ENCODE measurements at regions not wholly inside any gene's neighbourhood (a gene's known extent, or its start where the extent isn't known, plus 50 kb on each side); places are given as distances from the start of the nearest gene placed in this dataset.

DNA sequence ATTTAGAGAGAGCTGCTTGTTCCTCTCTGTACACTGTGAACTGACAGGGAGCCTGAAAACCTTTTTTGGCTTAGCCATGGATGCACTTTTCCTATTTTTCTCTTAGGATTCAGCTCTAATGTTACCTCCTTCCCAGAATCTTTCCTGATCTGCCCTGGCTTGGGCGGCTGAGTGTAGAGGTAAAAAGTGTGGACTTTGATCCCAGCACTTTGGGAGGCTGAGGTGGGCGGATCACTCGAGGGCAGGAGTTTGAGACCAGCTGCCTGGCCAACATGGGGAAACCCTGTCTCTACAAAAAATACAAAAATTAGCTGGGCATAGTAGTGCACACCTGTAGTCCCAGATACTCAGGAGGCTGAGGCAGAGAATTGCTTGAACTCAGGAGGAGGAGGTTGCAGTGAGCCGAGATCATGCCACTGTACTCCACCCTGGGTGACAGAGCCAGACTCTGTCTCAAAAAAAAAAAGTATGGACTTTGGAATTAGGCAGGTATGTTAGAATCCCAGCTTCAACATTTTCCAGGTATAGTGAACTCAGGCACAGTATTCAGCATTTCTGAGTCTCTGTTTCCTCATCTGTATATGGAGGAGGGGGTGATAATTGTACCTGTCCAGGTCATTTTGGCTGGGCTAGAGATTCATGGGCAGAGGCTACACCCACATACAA, 212.5 kb upstream of the EEF2KMT start:
- Histone ChIP-seq H3K27ac (ENCODE audit: insufficient read depth, low read length) (no peak overlapping the region), H3K4me1 (ENCODE audit: control insufficient read depth, insufficient read depth, low read length) (no peaks in the 10 kb centered on the region), H2BK5ac (ENCODE audit: low read depth, low read length, poor library complexity, severe bottlenecking) (no peak overlapping the region), H2BK20ac (ENCODE audit: low read depth, low read length) (no peak overlapping the region), H3K9ac (ENCODE audit: low read depth, low read length) (no peak overlapping the region), H3K4me2 (ENCODE audit: low read depth, low read length) (no peak overlapping the region), H3K79me1 (ENCODE audit: low read depth in 1 of 2, low read length in 2 of 2) (no peaks in the 10 kb centered on the region), H4K91ac (ENCODE audit: insufficient read depth, low read depth, low read length) (no peak overlapping the region), H3K23ac (ENCODE audit: low read depth, low read length) (no peak overlapping the region), H3K56ac (ENCODE audit: extremely low read depth, insufficient read depth, low read length) (no peak overlapping the region), H3K9me1 (ENCODE audit: insufficient read depth, low read length) (no peaks in the 10 kb centered on the region), H3K4ac (ENCODE audit: low read depth, low read length) (no peak overlapping the region), H2BK120ac (ENCODE audit: low read depth, low read length) (no peak overlapping the region), H2AK5ac (ENCODE audit: low read depth, low read length) (no peak overlapping the region), H3K14ac (replicated peaks; ENCODE audit: low read depth, low read length) (no peak overlapping the region), H4K5ac (ENCODE audit: low read depth, low read length) (no peak overlapping the region), H3K36me3 (ENCODE audit: control insufficient read depth, insufficient read depth, low read length) (no peaks in the 10 kb centered on the region), H3K18ac (ENCODE audit: low read depth, low read length) (no peak overlapping the region), H4K8ac (ENCODE audit: low read depth in 2 of 2, low read length in 2 of 2) (no peak overlapping the region), H4K20me1 (ENCODE audit: insufficient read depth, low read length) (no peaks in the 10 kb centered on the region), H2BK15ac (ENCODE audit: low read depth, low read length) (no peak overlapping the region), H3K27me3 (ENCODE audit: control insufficient read depth, insufficient read depth, low read length) (no peaks in the 10 kb centered on the region), H3K9me3 (ENCODE audit: control insufficient read depth, insufficient read depth, low read length) (peaks cover 24% of the 10 kb centered on the region), H2AK9ac (replicated peaks; ENCODE audit: low read depth, low read length, poor library complexity) (no peak overlapping the region), H2AFZ (replicated peaks; ENCODE audit: low read length, poor library complexity) (no peak overlapping the region), H3K4me3 (ENCODE audit: insufficient read depth, low read depth, low read length) (no peak overlapping the region)
- WGBS, 2 experiments (ENCODE audit: extremely low coverage in 2 of 2, insufficient read length in 1 of 2), result no CpG with 5 or more reads among the region's 4 CpGs
- dilution Hi-C loops (cut with HindIII; ENCODE audit: low sequenced_read_pairs, unreplicated experiment), result no loop called here
- POLR2A ChIA-PET (ENCODE audit: unreplicated experiment), result no interaction called here
- BruUV-seq (replicated peaks), result no TSS peak
- DNase-seq, result no peak
- intact Hi-C loops (cut with micrococcal nuclease), result no loop called here
- in situ Hi-C loops (cut with MboI; ENCODE audit: low sequenced_read_pairs), result no loop called here
- no peak for ATAC-seq (ENCODE audit: low read depth)
- CTCF ChIA-PET, result no interaction called here
- TF ChIP-seq NFE2L2 (IDR thresholded peaks at IDR 0.05; ENCODE audit: low read depth, low read length) (no peak), CEBPB (IDR thresholded peaks at IDR 0.05; ENCODE audit: low read depth, low read length) (no peak), SMC3 (IDR thresholded peaks at IDR 0.05; ENCODE audit: low read depth, low read length) (no peak), MAZ (IDR thresholded peaks at IDR 0.05; ENCODE audit: borderline replicate concordance, low read depth, low read length) (no peak), POLR2A (IDR thresholded peaks at IDR 0.05; ENCODE audit: low read depth, low read length) (no peak), RFX5 (IDR thresholded peaks at IDR 0.05; ENCODE audit: low read depth, low read length) (no peak), RCOR1 (IDR thresholded peaks at IDR 0.05; ENCODE audit: insufficient replicate concordance, low read length) (no peak)
- TF ChIP-seq, protein P1, sequence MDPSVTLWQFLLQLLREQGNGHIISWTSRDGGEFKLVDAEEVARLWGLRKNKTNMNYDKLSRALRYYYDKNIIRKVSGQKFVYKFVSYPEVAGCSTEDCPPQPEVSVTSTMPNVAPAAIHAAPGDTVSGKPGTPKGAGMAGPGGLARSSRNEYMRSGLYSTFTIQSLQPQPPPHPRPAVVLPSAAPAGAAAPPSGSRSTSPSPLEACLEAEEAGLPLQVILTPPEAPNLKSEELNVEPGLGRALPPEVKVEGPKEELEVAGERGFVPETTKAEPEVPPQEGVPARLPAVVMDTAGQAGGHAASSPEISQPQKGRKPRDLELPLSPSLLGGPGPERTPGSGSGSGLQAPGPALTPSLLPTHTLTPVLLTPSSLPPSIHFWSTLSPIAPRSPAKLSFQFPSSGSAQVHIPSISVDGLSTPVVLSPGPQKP (IDR thresholded peaks at IDR 0.05; ENCODE audit: borderline replicate concordance, low read depth, low read length), result no peak
- TF ChIP-seq, protein P2, sequence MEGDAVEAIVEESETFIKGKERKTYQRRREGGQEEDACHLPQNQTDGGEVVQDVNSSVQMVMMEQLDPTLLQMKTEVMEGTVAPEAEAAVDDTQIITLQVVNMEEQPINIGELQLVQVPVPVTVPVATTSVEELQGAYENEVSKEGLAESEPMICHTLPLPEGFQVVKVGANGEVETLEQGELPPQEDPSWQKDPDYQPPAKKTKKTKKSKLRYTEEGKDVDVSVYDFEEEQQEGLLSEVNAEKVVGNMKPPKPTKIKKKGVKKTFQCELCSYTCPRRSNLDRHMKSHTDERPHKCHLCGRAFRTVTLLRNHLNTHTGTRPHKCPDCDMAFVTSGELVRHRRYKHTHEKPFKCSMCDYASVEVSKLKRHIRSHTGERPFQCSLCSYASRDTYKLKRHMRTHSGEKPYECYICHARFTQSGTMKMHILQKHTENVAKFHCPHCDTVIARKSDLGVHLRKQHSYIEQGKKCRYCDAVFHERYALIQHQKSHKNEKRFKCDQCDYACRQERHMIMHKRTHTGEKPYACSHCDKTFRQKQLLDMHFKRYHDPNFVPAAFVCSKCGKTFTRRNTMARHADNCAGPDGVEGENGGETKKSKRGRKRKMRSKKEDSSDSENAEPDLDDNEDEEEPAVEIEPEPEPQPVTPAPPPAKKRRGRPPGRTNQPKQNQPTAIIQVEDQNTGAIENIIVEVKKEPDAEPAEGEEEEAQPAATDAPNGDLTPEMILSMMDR (conservative IDR thresholded peaks at IDR 0.05; ENCODE audit: low read depth, low read length), result no peak
- TF ChIP-seq, protein P3, sequence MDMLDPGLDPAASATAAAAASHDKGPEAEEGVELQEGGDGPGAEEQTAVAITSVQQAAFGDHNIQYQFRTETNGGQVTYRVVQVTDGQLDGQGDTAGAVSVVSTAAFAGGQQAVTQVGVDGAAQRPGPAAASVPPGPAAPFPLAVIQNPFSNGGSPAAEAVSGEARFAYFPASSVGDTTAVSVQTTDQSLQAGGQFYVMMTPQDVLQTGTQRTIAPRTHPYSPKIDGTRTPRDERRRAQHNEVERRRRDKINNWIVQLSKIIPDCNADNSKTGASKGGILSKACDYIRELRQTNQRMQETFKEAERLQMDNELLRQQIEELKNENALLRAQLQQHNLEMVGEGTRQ (IDR thresholded peaks at IDR 0.05; ENCODE audit: low read depth, low read length), result no peak
